Natural killer cell (primary cell): ENCODE measurements at regions not wholly inside any gene's neighbourhood (a gene's known extent, or its start where the extent isn't known, plus 50 kb on each side); places are given as distances from the start of the nearest gene placed in this dataset.
A peak's percentile ranks its signal among the peaks of the same experiment; 100 is the strongest.

Experiments used
- ATAC-seq, 3 donors: fragments of 150-1000 bp in 2 of 3; fragments of 200-7000 bp in 1 of 3; cut with Tn5 transposase; 1 replicate in 1 of 3; 2 replicates in 2 of 3; pipeline ENCODE4 v1.10.0; 2021; ENCODE audit warnings: mild to moderate bottlenecking in 2 of 3, moderate library complexity in 2 of 3
- DNase-seq, 2 donors: peaks; one replicate each; pipeline versions ENCODE4 v3.0.0 to v3.0.0-alpha.2; 2013 to 2021; ENCODE audit warnings: mixed read lengths in 1 of 2
- H3K27ac ChIP-seq: one replicate; pipeline ENCODE4 v1.5.1; 2013; ENCODE audit warnings: mild to moderate bottlenecking, low read length
- H3K27me3 ChIP-seq: one replicate; pipeline ENCODE4 v1.6.1; 2013; ENCODE audit warnings: low read length; ENCODE audit not compliant: control insufficient read depth, insufficient read depth
- H3K36me3 ChIP-seq: one replicate; pipeline ENCODE4 v1.6.1; 2013; ENCODE audit warnings: low read length; ENCODE audit not compliant: control insufficient read depth, insufficient read depth
- H3K4me1 ChIP-seq: one replicate; pipeline ENCODE4 v1.6.1; 2013; ENCODE audit warnings: low read length; ENCODE audit not compliant: control insufficient read depth, insufficient read depth
- H3K4me3 ChIP-seq: one replicate; pipeline ENCODE4 v1.5.1; 2013; ENCODE audit warnings: low read length
- H3K9me3 ChIP-seq: one replicate; pipeline ENCODE4 v1.6.1; 2013; ENCODE audit warnings: low read length; ENCODE audit not compliant: control insufficient read depth, insufficient read depth
- H3K27ac Mint-ChIP-seq, 2 donors: one replicate each; pipeline ENCODE4 v1.8.0; 2022; ENCODE audit warnings: mild to moderate bottlenecking in 2 of 2, mixed read lengths in 2 of 2, moderate library complexity in 1 of 2
- H3K27me3 Mint-ChIP-seq, 2 donors: one replicate each; pipeline ENCODE4 v1.8.0; 2022; ENCODE audit warnings: low read depth in 2 of 2, mixed read lengths in 2 of 2
- H3K36me3 Mint-ChIP-seq: one replicate; pipeline ENCODE4 v1.8.0; 2022; ENCODE audit warnings: mixed read lengths
- H3K4me1 Mint-ChIP-seq, 2 donors: one replicate each; pipeline ENCODE4 v1.8.0; 2022; ENCODE audit warnings: mixed read lengths in 2 of 2
- H3K4me3 Mint-ChIP-seq: one replicate; pipeline ENCODE4 v1.8.0; 2022; ENCODE audit warnings: mild to moderate bottlenecking, moderate library complexity, mixed read lengths
- H3K9me3 Mint-ChIP-seq, 2 donors: one replicate each; pipeline ENCODE4 v1.8.0; 2022; ENCODE audit warnings: mixed read lengths in 2 of 2
- CTCF ChIP-seq: fragments of 200-600 bp; IDR thresholded peaks from one replicate; pipeline ENCODE4 v1.8.0; 2022; ENCODE audit warnings: antibody characterized with exemption
- WGBS: methylation state at CpG from one replicate; pipeline ENCODE4 v1.1.7; 2013; ENCODE audit warnings: missing lambda C conversion rate; ENCODE audit not compliant: insufficient coverage; 5-methylcytosine and 5-hydroxymethylcytosine counted together
- intact Hi-C: fragments of 100-400 bp; cut with micrococcal nuclease; formaldehyde crosslinking; loops from one replicate; pipeline ENCODE4 v1.14.2; 2022

- WGBS = 31% methylated on average over 3 of the region's 3 CpGs
- TF ChIP-seq CTCF = no peak
These were observed 167.2 kb downstream of the TFAP2C start for GRCh38 chr20:56796345-56796744.

GRCh38 chr20:56797023-56797422 lies 167.9 kb downstream of the TFAP2C start:
- Mint-ChIP-seq H3K9me3 (no peaks in the 10 kb centered on the region), H3K36me3 (no peaks in the 10 kb centered on the region), H3K4me3 (no peak overlapping the region), H3K27ac (no peak overlapping the region), H3K27me3 (peaks cover under 1 to 10% of the 10 kb centered on the region in 2 donors), H3K4me1 (no peaks in the 10 kb centered on the region)
- ATAC-seq (no peak), DNase-seq (no peak)
- Histone ChIP-seq H3K27me3 (no peaks in the 10 kb centered on the region), H3K9me3 (no peaks in the 10 kb centered on the region), H3K27ac (no peak overlapping the region), H3K36me3 (no peaks in the 10 kb centered on the region), H3K4me3 (no peak overlapping the region), H3K4me1 (no peaks in the 10 kb centered on the region)
- 56% methylated on average over 2 of the region's 2 CpGs for WGBS
- intact Hi-C loops = no loop called here
- no peak for TF ChIP-seq CTCF

More at GRCh38 chr20:56796345-56796744, 167.2 kb downstream of the TFAP2C start:
- Mint-ChIP-seq H3K4me3 (no peak overlapping the region), H3K36me3 (no peaks in the 10 kb centered on the region), H3K27me3 (peaks cover 0 to 10% of the 10 kb centered on the region in 2 donors), H3K9me3 (no peaks in the 10 kb centered on the region), H3K27ac (no peak overlapping the region), H3K4me1 (no peaks in the 10 kb centered on the region)
- peak in 1 of 3 donors; percentile 25 for ATAC-seq
- no peaks in the 10 kb centered on the region for H3K4me1 ChIP-seq
- no peaks in the 10 kb centered on the region for H3K27me3 ChIP-seq
- no peak overlapping the region for H3K4me3 ChIP-seq
- H3K9me3 ChIP-seq = no peaks in the 10 kb centered on the region
- no peak overlapping the region for H3K27ac ChIP-seq
- DNase-seq = no peak
- intact Hi-C loops = no loop called here
- H3K36me3 ChIP-seq = no peaks in the 10 kb centered on the region

GRCh38 chr20:56798634-56799033 lies 169.5 kb downstream of the TFAP2C start:
- H3K27ac ChIP-seq = no peak overlapping the region
- H3K36me3 ChIP-seq = no peaks in the 10 kb centered on the region
- no peaks in the 10 kb centered on the region for H3K4me1 ChIP-seq
- Mint-ChIP-seq H3K4me1 (no peaks in the 10 kb centered on the region), H3K4me3 (no peak overlapping the region), H3K36me3 (no peaks in the 10 kb centered on the region), H3K9me3 (no peaks in the 10 kb centered on the region), H3K27me3 (peaks cover 6 to 7% of the 10 kb centered on the region in 2 donors), H3K27ac (no peak overlapping the region)
- no peak overlapping the region for H3K4me3 ChIP-seq
- DNase-seq = no peak
- no peak for TF ChIP-seq CTCF
- H3K9me3 ChIP-seq = no peaks in the 10 kb centered on the region
- intact Hi-C loops = no loop called here
- WGBS = 80% methylated on average over 1 of the region's 1 CpG
- no peaks in the 10 kb centered on the region for H3K27me3 ChIP-seq
- no peak for ATAC-seq

- no peak for TF ChIP-seq CTCF
- no peaks in the 10 kb centered on the region for H3K36me3 Mint-ChIP-seq
- intact Hi-C loops = no loop called here
- 100% methylated on average over 2 of the region's 2 CpGs for WGBS
- ATAC-seq (no peak), DNase-seq (no peak)
- Histone ChIP-seq H3K36me3 (no peaks in the 10 kb centered on the region), H3K9me3 (no peaks in the 10 kb centered on the region), H3K4me3 (no peak overlapping the region), H3K27me3 (no peaks in the 10 kb centered on the region), H3K27ac (no peak overlapping the region), H3K4me1 (no peaks in the 10 kb centered on the region)
- H3K27ac Mint-ChIP-seq = no peak overlapping the region
- no peaks in the 10 kb centered on the region for H3K4me1 Mint-ChIP-seq
- H3K9me3 Mint-ChIP-seq = no peaks in the 10 kb centered on the region
- H3K4me3 Mint-ChIP-seq = no peak overlapping the region
- peaks cover 6 to 7% of the 10 kb centered on the region in 2 donors for H3K27me3 Mint-ChIP-seq
These were observed 170.1 kb downstream of the TFAP2C start for GRCh38 chr20:56799187-56799586.
